WTC11 (cell line): ENCODE measurements at regions not wholly inside any gene's neighbourhood (a gene's known extent, or its start where the extent isn't known, plus 50 kb on each side); places are given as distances from the start of the nearest gene placed in this dataset.

Experiments used
- ATAC-seq: fragments of 200-7000 bp; cut with Tn5 transposase; 2 replicates; pipeline ENCODE4 v1.10.0; 2021; ENCODE audit warnings: mild to moderate bottlenecking, moderate library complexity
- CTCF ChIA-PET: fragments of 300-600 bp; sonication (Branson Sonifier 250); formaldehyde crosslinking; loops from one replicate; lab custom pipeline; 2021; ENCODE audit warnings: antibody characterized with exemption; lab: Charles Lee
- POLR2A ChIA-PET: fragments of 350-600 bp; sonication (Branson Sonifier 250); formaldehyde crosslinking; loops from one replicate; lab custom pipeline; 2021; ENCODE audit warnings: antibody characterized with exemption; lab: Charles Lee
- DNase-seq: peaks from one replicate; pipeline ENCODE4 v3.0.0; 2021; ENCODE audit warnings: low spot score
- H3K27ac Mint-ChIP-seq: 2 replicates; pipeline ENCODE4 v1.8.0; 2021; ENCODE audit warnings: mixed read lengths
- H3K27me3 Mint-ChIP-seq: 2 replicates; pipeline ENCODE4 v1.8.0; 2021; ENCODE audit warnings: low read depth, mild to moderate bottlenecking, moderate library complexity, mixed read lengths
- H3K36me3 Mint-ChIP-seq: 2 replicates; pipeline ENCODE4 v1.8.0; 2021; ENCODE audit warnings: mixed read lengths
- H3K4me1 Mint-ChIP-seq: 2 replicates; pipeline ENCODE4 v1.8.0; 2022; ENCODE audit warnings: mixed read lengths
- H3K4me3 Mint-ChIP-seq: 2 replicates; pipeline ENCODE4 v1.8.0; 2021; ENCODE audit warnings: mild to moderate bottlenecking, moderate library complexity, mixed read lengths
- H3K9me3 Mint-ChIP-seq: 2 replicates; pipeline ENCODE4 v1.8.0; 2021; ENCODE audit warnings: mixed read lengths
- CREM ChIP-seq: sonication (generic); formaldehyde crosslinking; IDR thresholded peaks from 2 replicates; pipeline ENCODE4 v1.8.1; 2022; ENCODE audit warnings: mild to moderate bottlenecking, missing genetic modification reagents, moderate library complexity
- CTCF ChIP-seq: fragments of 200-600 bp; IDR thresholded peaks from 2 replicates; pipeline ENCODE4 v1.8.0; 2022; ENCODE audit warnings: antibody characterized with exemption
- FOXP1 ChIP-seq: sonication (generic); formaldehyde crosslinking; IDR thresholded peaks from 2 replicates; pipeline ENCODE4 v1.8.0; 2022; ENCODE audit warnings: missing genetic modification reagents, mild to moderate bottlenecking, moderate library complexity, borderline replicate concordance
- FOXP4 ChIP-seq: sonication (generic); formaldehyde crosslinking; IDR thresholded peaks from 2 replicates; pipeline ENCODE4 v1.8.0; 2022; ENCODE audit warnings: mild to moderate bottlenecking, missing genetic modification reagents
- GTF2I ChIP-seq: fragments of 250-450 bp; sonication (Bioruptor Pico); conservative IDR thresholded peaks from 2 replicates; pipeline ENCODE4 v1.4.0; 2021; ENCODE audit warnings: mild to moderate bottlenecking
- NFYB ChIP-seq: sonication (generic); formaldehyde crosslinking; conservative IDR thresholded peaks from 2 replicates; pipeline ENCODE4 v1.8.0; 2022; ENCODE audit warnings: low read depth, missing genetic modification reagents
- SOX15 ChIP-seq: fragments of 250-450 bp; sonication (Bioruptor Pico); IDR thresholded peaks from 2 replicates; pipeline ENCODE4 v1.9.0; 2021; ENCODE audit warnings: mild to moderate bottlenecking
- SP1 ChIP-seq: sonication (generic); formaldehyde crosslinking; conservative IDR thresholded peaks from 2 replicates; pipeline ENCODE4 v1.8.1; 2022; ENCODE audit warnings: missing genetic modification reagents
- USF1 ChIP-seq: sonication (generic); formaldehyde crosslinking; IDR thresholded peaks from 2 replicates; pipeline ENCODE4 v1.8.0; 2022; ENCODE audit warnings: mild to moderate bottlenecking, missing genetic modification reagents
- ZBTB21 ChIP-seq: sonication (generic); formaldehyde crosslinking; IDR thresholded peaks from 2 replicates; pipeline ENCODE4 v1.8.1; 2023; ENCODE audit warnings: mild to moderate bottlenecking, missing genetic modification reagents, borderline replicate concordance
- ZBTB43 ChIP-seq: sonication (generic); formaldehyde crosslinking; IDR thresholded peaks from 2 replicates; pipeline ENCODE4 v1.8.1; 2023; ENCODE audit warnings: mild to moderate bottlenecking, missing genetic modification reagents
- ZNF532 ChIP-seq: fragments of 250-450 bp; sonication (Bioruptor Pico); IDR thresholded peaks from 2 replicates; pipeline ENCODE4 v1.9.0; 2021; ENCODE audit warnings: mild to moderate bottlenecking, borderline replicate concordance
- TF ChIP-seq, protein P1 (sequence below): sonication (generic); formaldehyde crosslinking; conservative IDR thresholded peaks from 2 replicates; pipeline ENCODE4 v1.8.1; 2023; ENCODE audit warnings: mild to moderate bottlenecking, low read depth, missing genetic modification reagents, moderate library complexity
- TF ChIP-seq, protein P2 (sequence below): sonication (generic); formaldehyde crosslinking; IDR thresholded peaks from 2 replicates; pipeline ENCODE4 v1.8.1; 2023; ENCODE audit warnings: mild to moderate bottlenecking, missing genetic modification reagents, moderate library complexity
- TF ChIP-seq, protein P3 (sequence below): sonication (generic); formaldehyde crosslinking; IDR thresholded peaks from 2 replicates; pipeline ENCODE4 v1.8.0; 2023; ENCODE audit warnings: missing genetic modification reagents

- CTCF ChIA-PET = interaction anchor here (1.5 kb wide), 1 partner anchor 11 kb away, joined by 4 read pairs; no protein-coding TSS in a partner anchor
- POLR2A ChIA-PET = no interaction called here
- H3K27me3 Mint-ChIP-seq = no peaks in the 10 kb centered on the region
- no peaks in the 10 kb centered on the region for H3K36me3 Mint-ChIP-seq
- H3K4me1 Mint-ChIP-seq = peaks cover 15% of the 10 kb centered on the region
- no peak overlapping the region for H3K27ac Mint-ChIP-seq
- ATAC-seq (no peak), DNase-seq (no peak)
- no peak for TF ChIP-seq ZBTB43 (CRISPR knock-in tag)
- no peak overlapping the region for H3K4me3 Mint-ChIP-seq
- peaks cover 9% of the 10 kb centered on the region for H3K9me3 Mint-ChIP-seq
Measured at GRCh38 chr5:116387738-116388137, 186.9 kb downstream of the SEMA6A start.

- DNase-seq = no peak
- no peaks in the 10 kb centered on the region for H3K27me3 Mint-ChIP-seq
- H3K4me3 Mint-ChIP-seq = no peak overlapping the region
- peaks cover 9% of the 10 kb centered on the region for H3K9me3 Mint-ChIP-seq
- no peak for ATAC-seq
- TF ChIP-seq ZBTB21 (CRISPR knock-in tag) = no peak
- TF ChIP-seq, protein P1, sequence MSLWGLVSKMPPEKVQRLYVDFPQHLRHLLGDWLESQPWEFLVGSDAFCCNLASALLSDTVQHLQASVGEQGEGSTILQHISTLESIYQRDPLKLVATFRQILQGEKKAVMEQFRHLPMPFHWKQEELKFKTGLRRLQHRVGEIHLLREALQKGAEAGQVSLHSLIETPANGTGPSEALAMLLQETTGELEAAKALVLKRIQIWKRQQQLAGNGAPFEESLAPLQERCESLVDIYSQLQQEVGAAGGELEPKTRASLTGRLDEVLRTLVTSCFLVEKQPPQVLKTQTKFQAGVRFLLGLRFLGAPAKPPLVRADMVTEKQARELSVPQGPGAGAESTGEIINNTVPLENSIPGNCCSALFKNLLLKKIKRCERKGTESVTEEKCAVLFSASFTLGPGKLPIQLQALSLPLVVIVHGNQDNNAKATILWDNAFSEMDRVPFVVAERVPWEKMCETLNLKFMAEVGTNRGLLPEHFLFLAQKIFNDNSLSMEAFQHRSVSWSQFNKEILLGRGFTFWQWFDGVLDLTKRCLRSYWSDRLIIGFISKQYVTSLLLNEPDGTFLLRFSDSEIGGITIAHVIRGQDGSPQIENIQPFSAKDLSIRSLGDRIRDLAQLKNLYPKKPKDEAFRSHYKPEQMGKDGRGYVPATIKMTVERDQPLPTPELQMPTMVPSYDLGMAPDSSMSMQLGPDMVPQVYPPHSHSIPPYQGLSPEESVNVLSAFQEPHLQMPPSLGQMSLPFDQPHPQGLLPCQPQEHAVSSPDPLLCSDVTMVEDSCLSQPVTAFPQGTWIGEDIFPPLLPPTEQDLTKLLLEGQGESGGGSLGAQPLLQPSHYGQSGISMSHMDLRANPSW = no peak
- TF ChIP-seq, protein P2, sequence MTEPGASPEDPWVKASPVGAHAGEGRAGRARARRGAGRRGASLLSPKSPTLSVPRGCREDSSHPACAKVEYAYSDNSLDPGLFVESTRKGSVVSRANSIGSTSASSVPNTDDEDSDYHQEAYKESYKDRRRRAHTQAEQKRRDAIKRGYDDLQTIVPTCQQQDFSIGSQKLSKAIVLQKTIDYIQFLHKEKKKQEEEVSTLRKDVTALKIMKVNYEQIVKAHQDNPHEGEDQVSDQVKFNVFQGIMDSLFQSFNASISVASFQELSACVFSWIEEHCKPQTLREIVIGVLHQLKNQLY = no peak
- no peak overlapping the region for H3K27ac Mint-ChIP-seq
- peaks cover 15% of the 10 kb centered on the region for H3K4me1 Mint-ChIP-seq
- ChIA-PET CTCF (no interaction called here), POLR2A (no interaction called here)
- no peaks in the 10 kb centered on the region for H3K36me3 Mint-ChIP-seq
Measured at GRCh38 chr5:116386633-116387032, 188.0 kb downstream of the SEMA6A start.

DNA sequence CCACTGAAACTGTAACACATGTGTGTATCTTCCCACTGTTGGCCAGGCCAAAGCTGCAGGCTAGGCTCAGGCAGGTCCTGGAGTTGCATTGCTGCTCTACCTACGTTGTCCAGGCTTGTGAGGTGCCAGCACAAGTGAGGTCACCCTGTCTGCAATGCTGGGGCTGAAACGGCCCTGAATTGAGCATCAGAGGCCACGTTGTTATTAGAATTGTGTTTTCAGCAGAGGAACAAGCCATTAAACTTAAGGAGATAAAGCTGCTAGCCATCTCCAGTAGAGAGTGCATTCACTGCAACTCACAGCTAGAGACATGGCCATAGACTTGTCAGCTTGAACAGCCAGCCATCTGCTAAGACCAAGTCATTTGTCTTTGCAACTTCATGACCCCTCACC is 191.8 kb downstream of the SEMA6A start:
- Mint-ChIP-seq H3K36me3 (no peaks in the 10 kb centered on the region), H3K9me3 (peaks cover 6% of the 10 kb centered on the region), H3K4me3 (no peak overlapping the region), H3K4me1 (peaks cover 13% of the 10 kb centered on the region), H3K27me3 (no peaks in the 10 kb centered on the region), H3K27ac (no peak overlapping the region)
- no peak for ATAC-seq
- TF ChIP-seq SP1 (CRISPR knock-in tag) = no peak
- TF ChIP-seq SOX15 = no peak
- TF ChIP-seq GTF2I (CRISPR knock-in tag) = no peak
- TF ChIP-seq ZNF532 (CRISPR knock-in tag) = no peak
- TF ChIP-seq USF1 = no peak
- TF ChIP-seq ZBTB21 (CRISPR knock-in tag) = no peak
- TF ChIP-seq, protein P3, sequence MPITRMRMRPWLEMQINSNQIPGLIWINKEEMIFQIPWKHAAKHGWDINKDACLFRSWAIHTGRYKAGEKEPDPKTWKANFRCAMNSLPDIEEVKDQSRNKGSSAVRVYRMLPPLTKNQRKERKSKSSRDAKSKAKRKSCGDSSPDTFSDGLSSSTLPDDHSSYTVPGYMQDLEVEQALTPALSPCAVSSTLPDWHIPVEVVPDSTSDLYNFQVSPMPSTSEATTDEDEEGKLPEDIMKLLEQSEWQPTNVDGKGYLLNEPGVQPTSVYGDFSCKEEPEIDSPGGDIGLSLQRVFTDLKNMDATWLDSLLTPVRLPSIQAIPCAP = no peak
- no peak for TF ChIP-seq CREM
- no peak for TF ChIP-seq CTCF
- no peak for TF ChIP-seq FOXP4 (CRISPR knock-in tag)
- no peak for TF ChIP-seq FOXP1 (CRISPR knock-in tag)
- TF ChIP-seq NFYB (CRISPR knock-in tag) = no peak
- TF ChIP-seq ZBTB43 (CRISPR knock-in tag) = no peak
- no peak for DNase-seq
- CTCF ChIA-PET = interaction anchor here (1.0 kb wide), 1 partner anchor 10 kb away, joined by 3 read pairs; no protein-coding TSS in a partner anchor
- POLR2A ChIA-PET = no interaction called here
